IMR-90 (cell line): ENCODE measurements at regions not wholly inside any gene's neighbourhood (a gene's known extent, or its start where the extent isn't known, plus 50 kb on each side); places are given as distances from the start of the nearest gene placed in this dataset.

Experiments
- ATAC-seq: fragments of 200-7000 bp; cut with Tn5 transposase; 2 replicates; pipeline ENCODE4 v1.9.1; 2020; ENCODE audit warnings: low read depth, mild to moderate bottlenecking, moderate library complexity
- BruUV-seq: library from RNA; stranded (reverse); fragments of 400-500 nt; replicated peaks from 2 replicates; lab custom pipeline; 2021; lab: Mats Ljungman, UMichigan
- CTCF ChIA-PET: fragments of 300-600 bp; formaldehyde crosslinking; extraction: SDS; loops from one replicate; lab custom pipeline; 2021; ENCODE audit warnings: antibody characterized with exemption; lab: Yijun Ruan, JAX
- POLR2A ChIA-PET: fragments of 300-600 bp; sonication (Branson Sonifier 250); formaldehyde crosslinking; loops from one replicate; lab custom pipeline; 2022; ENCODE audit warnings: antibody characterized with exemption; ENCODE audit not compliant: unreplicated experiment; lab: Charles Lee
- DNase-seq: peaks from one replicate; pipeline ENCODE4 v3.0.0; 2013
- H2AFZ ChIP-seq: replicated peaks from 2 replicates; pipeline ENCODE3; 2013; ENCODE audit warnings: low read length, mild to moderate bottlenecking; ENCODE audit not compliant: poor library complexity
- H2AK5ac ChIP-seq: 2 replicates; pipeline ENCODE4 v1.6.1; 2013; ENCODE audit warnings: low read depth, low read length, inconsistent platforms
- H2AK9ac ChIP-seq: replicated peaks from 2 replicates; pipeline ENCODE3; 2013; ENCODE audit warnings: mild to moderate bottlenecking, low read depth, low read length, moderate library complexity; ENCODE audit not compliant: poor library complexity
- H2BK120ac ChIP-seq: 2 replicates; pipeline ENCODE4 v1.6.1; 2013; ENCODE audit warnings: low read depth, low read length, inconsistent platforms
- H2BK15ac ChIP-seq: 3 replicates; pipeline ENCODE4 v1.6.1; 2013; ENCODE audit warnings: low read depth, low read length, inconsistent platforms
- H2BK20ac ChIP-seq: 2 replicates; pipeline ENCODE4 v1.6.1; 2013; ENCODE audit warnings: low read depth, mild to moderate bottlenecking, inconsistent platforms, low read length, moderate library complexity
- H2BK5ac ChIP-seq: 2 replicates; pipeline ENCODE4 v1.6.1; 2013; ENCODE audit warnings: mild to moderate bottlenecking, low read depth, low read length, inconsistent platforms; ENCODE audit not compliant: poor library complexity, severe bottlenecking
- H3K14ac ChIP-seq: replicated peaks from 2 replicates; pipeline ENCODE4 v1.6.1; 2013; ENCODE audit warnings: low read depth, low read length, inconsistent platforms
- H3K18ac ChIP-seq: 2 replicates; pipeline ENCODE4 v1.6.1; 2013; ENCODE audit warnings: low read depth, low read length, control low read depth
- H3K23ac ChIP-seq: 2 replicates; pipeline ENCODE4 v1.6.1; 2013; ENCODE audit warnings: low read depth, low read length, inconsistent platforms
- H3K27ac ChIP-seq: 2 replicates; pipeline ENCODE4 v1.5.1; 2013; ENCODE audit warnings: mild to moderate bottlenecking, control low read depth, low read length; ENCODE audit not compliant: insufficient read depth
- H3K27me3 ChIP-seq: 2 replicates; pipeline ENCODE4 v1.6.1; 2013; ENCODE audit warnings: low read length; ENCODE audit not compliant: control insufficient read depth, insufficient read depth
- H3K36me3 ChIP-seq: 2 replicates; pipeline ENCODE4 v1.6.1; 2013; ENCODE audit warnings: low read length, mixed read lengths; ENCODE audit not compliant: control insufficient read depth, insufficient read depth
- H3K4ac ChIP-seq: 2 replicates; pipeline ENCODE4 v1.6.1; 2013; ENCODE audit warnings: low read depth, low read length, inconsistent platforms
- H3K4me1 ChIP-seq: 2 replicates; pipeline ENCODE4 v1.6.1; 2013; ENCODE audit warnings: low read length, mixed read lengths; ENCODE audit not compliant: control insufficient read depth, insufficient read depth
- H3K4me2 ChIP-seq: 2 replicates; pipeline ENCODE4 v1.6.1; 2013; ENCODE audit warnings: low read depth, mild to moderate bottlenecking, control low read depth, low read length, moderate library complexity
- H3K4me3 ChIP-seq: 2 replicates; pipeline ENCODE4 v1.5.1; 2013; ENCODE audit warnings: low read depth, mild to moderate bottlenecking, control low read depth, low read length, moderate library complexity; ENCODE audit not compliant: insufficient read depth
- H3K56ac ChIP-seq: 2 replicates; pipeline ENCODE4 v1.6.1; 2013; ENCODE audit warnings: low read length, inconsistent platforms; ENCODE audit not compliant: insufficient read depth; ENCODE audit errors: extremely low read depth
- H3K79me1 ChIP-seq, 2 experiments: 2 replicates each; pipeline ENCODE4 v1.6.1; 2013; ENCODE audit warnings: low read length in 2 of 2, inconsistent platforms in 1 of 2, low read depth in 1 of 2
- H3K9ac ChIP-seq: 2 replicates; pipeline ENCODE4 v1.6.1; 2013; ENCODE audit warnings: low read depth, low read length, control low read depth
- H3K9me1 ChIP-seq: 2 replicates; pipeline ENCODE4 v1.6.1; 2013; ENCODE audit warnings: low read length, inconsistent platforms; ENCODE audit not compliant: insufficient read depth
- H3K9me3 ChIP-seq: 2 replicates; pipeline ENCODE4 v1.6.1; 2013; ENCODE audit warnings: low read length; ENCODE audit not compliant: control insufficient read depth, insufficient read depth
- H4K20me1 ChIP-seq: 2 replicates; pipeline ENCODE4 v1.6.1; 2013; ENCODE audit warnings: low read length, inconsistent platforms; ENCODE audit not compliant: insufficient read depth
- H4K5ac ChIP-seq: 2 replicates; pipeline ENCODE4 v1.6.1; 2013; ENCODE audit warnings: mild to moderate bottlenecking, low read depth, low read length, control low read depth
- H4K8ac ChIP-seq, 2 experiments: 2 replicates each; pipeline ENCODE4 v1.6.1; 2013; ENCODE audit warnings: low read depth in 2 of 2, low read length in 2 of 2, control low read depth in 1 of 2, inconsistent platforms in 1 of 2
- H4K91ac ChIP-seq: 2 replicates; pipeline ENCODE4 v1.6.1; 2013; ENCODE audit warnings: low read depth, low read length, inconsistent platforms; ENCODE audit not compliant: insufficient read depth
- BHLHE40 ChIP-seq: fragments of 150-350 bp; IDR thresholded peaks from 2 replicates; pipeline ENCODE4 v1.6.1; 2016; ENCODE audit warnings: mild to moderate bottlenecking, low read depth, low read length
- CEBPB ChIP-seq: IDR thresholded peaks from 2 replicates; pipeline ENCODE4 v1.6.1; 2012; ENCODE audit warnings: low read depth, low read length, improper control_type of control experiment
- CTCF ChIP-seq: conservative IDR thresholded peaks from 2 replicates; pipeline ENCODE4 v1.5.1; 2012; ENCODE audit warnings: mild to moderate bottlenecking, low read depth, low read length, improper control_type of control experiment
- ELK1 ChIP-seq: fragments of 150-350 bp; IDR thresholded peaks from 2 replicates; pipeline ENCODE4 v1.6.1; 2016; ENCODE audit warnings: low read depth, mild to moderate bottlenecking, low read length, moderate library complexity, borderline replicate concordance
- FOS ChIP-seq: fragments of 150-350 bp; IDR thresholded peaks from 2 replicates; pipeline ENCODE4 v1.6.1; 2016; ENCODE audit warnings: low read depth, low read length
- MAFK ChIP-seq: IDR thresholded peaks from 2 replicates; pipeline ENCODE4 v1.6.1; 2012; ENCODE audit warnings: low read depth, low read length, improper control_type of control experiment
- MAZ ChIP-seq: IDR thresholded peaks from 2 replicates; pipeline ENCODE4 v1.6.1; 2012; ENCODE audit warnings: low read depth, mild to moderate bottlenecking, low read length, improper control_type of control experiment, moderate library complexity, borderline replicate concordance
- POLR2A ChIP-seq: IDR thresholded peaks from 2 replicates; pipeline ENCODE4 v1.6.1; 2012; ENCODE audit warnings: mild to moderate bottlenecking, low read depth, low read length
- RCOR1 ChIP-seq: IDR thresholded peaks from 2 replicates; pipeline ENCODE4 v1.6.1; 2012; ENCODE audit warnings: mild to moderate bottlenecking, low read length, improper control_type of control experiment; ENCODE audit not compliant: insufficient replicate concordance
- RFX5 ChIP-seq: IDR thresholded peaks from 2 replicates; pipeline ENCODE4 v1.8.0; 2012; ENCODE audit warnings: low read depth, mild to moderate bottlenecking, low read length, moderate library complexity
- SMC3 ChIP-seq: fragments of 150-350 bp; IDR thresholded peaks from 2 replicates; pipeline ENCODE4 v1.6.1; 2016; ENCODE audit warnings: low read depth, mild to moderate bottlenecking, antibody characterized with exemption, low read length, moderate library complexity
- USF2 ChIP-seq: fragments of 150-350 bp; IDR thresholded peaks from 2 replicates; pipeline ENCODE4 v1.6.1; 2017; ENCODE audit warnings: mild to moderate bottlenecking, antibody characterized with exemption, low read length, low read depth
- WGBS, 2 experiments: methylation state at CpG; one replicate each; pipeline versions ENCODE4 v1.1.5 to v1.1.7; 2013; ENCODE audit warnings: missing lambda C conversion rate in 2 of 2; ENCODE audit not compliant: insufficient read length in 1 of 2; ENCODE audit errors: extremely low coverage in 2 of 2; 5-methylcytosine and 5-hydroxymethylcytosine counted together
- dilution Hi-C: fragments of 300-500 bp; cut with HindIII; formaldehyde crosslinking; loops from one replicate; pipeline ENCODE4 v1.14.3; 2018; ENCODE audit warnings: low sequenced_read_pairs; ENCODE audit not compliant: unreplicated experiment
- in situ Hi-C: fragments of 300-500 bp; cut with MboI; formaldehyde crosslinking; loops from 3 replicates; pipeline ENCODE4 v1.14.3; 2019; ENCODE audit warnings: low sequenced_read_pairs, inconsistent platforms, mixed read lengths
- intact Hi-C: fragments of 100-400 bp; cut with micrococcal nuclease; formaldehyde crosslinking; loops from 2 replicates; pipeline ENCODE4 v1.10.0; 2022

- Histone ChIP-seq H3K79me1 (no peaks in the 10 kb centered on the region), H4K91ac (no peak overlapping the region), H3K36me3 (no peaks in the 10 kb centered on the region), H2BK20ac (no peak overlapping the region), H3K23ac (no peak overlapping the region), H4K5ac (no peak overlapping the region), H3K27me3 (no peaks in the 10 kb centered on the region), H3K9me3 (no peaks in the 10 kb centered on the region), H2BK5ac (no peak overlapping the region), H4K8ac (no peak overlapping the region), H3K4me2 (no peak overlapping the region), H3K4ac (no peak overlapping the region), H2AK5ac (no peak overlapping the region), H2AK9ac (no peak overlapping the region), H3K9ac (no peak overlapping the region), H3K9me1 (no peaks in the 10 kb centered on the region), H3K14ac (no peak overlapping the region), H2AFZ (no peak overlapping the region), H3K18ac (no peak overlapping the region), H3K4me1 (no peaks in the 10 kb centered on the region), H3K56ac (no peak overlapping the region), H3K27ac (no peak overlapping the region), H2BK15ac (no peak overlapping the region), H3K4me3 (no peak overlapping the region), H2BK120ac (no peak overlapping the region), H4K20me1 (no peaks in the 10 kb centered on the region)
- TF ChIP-seq CTCF (no peak), FOS (no peak), CEBPB (no peak), SMC3 (no peak), USF2 (no peak), MAZ (no peak), BHLHE40 (no peak), RCOR1 (no peak), RFX5 (no peak), POLR2A (no peak), MAFK (no peak), ELK1 (no peak)
- dilution Hi-C loops = no loop called here
- intact Hi-C loops = no loop called here
- ATAC-seq = no peak
- CTCF ChIA-PET = no interaction called here
- WGBS, 2 experiments = 58% methylated on average over 8 of the region's 9 CpGs; no CpG with 5 or more reads in 1 of the 2 experiments
- no peak for DNase-seq
- in situ Hi-C loops = no loop called here
- no TSS peak for BruUV-seq
- POLR2A ChIA-PET = no interaction called here
Measured at GRCh38 chr1:30229557-30229956, 493.8 kb downstream of the MATN1 start.
